GM12878 (cell line): ENCODE measurements at regions not wholly inside any gene's neighbourhood (a gene's known extent, or its start where the extent isn't known, plus 50 kb on each side); places are given as distances from the start of the nearest gene placed in this dataset.

Experiments
- ATAC-seq: fragments of 200-7000 bp; cut with Tn5 transposase; 3 replicates; pipeline ENCODE4 v1.9.1; 2020; ENCODE audit warnings: mild to moderate bottlenecking, moderate library complexity
- BruUV-seq: library from RNA; stranded (reverse); fragments of 400-500 nt; replicated peaks from 2 replicates; lab custom pipeline; 2021; lab: Mats Ljungman, UMichigan
- CTCF ChIA-PET: fragments of 300-600 bp; sonication (Branson Sonifier 250); formaldehyde crosslinking; extraction: SDS; loops from one replicate; lab custom pipeline; 2021; ENCODE audit warnings: inconsistent platforms; lab: Yijun Ruan, JAX
- POLR2A ChIA-PET: fragments of 350-600 bp; formaldehyde crosslinking; extraction: SDS; loops from one replicate; lab custom pipeline; 2021; ENCODE audit warnings: inconsistent platforms; lab: Charles Lee
- RAD21 ChIA-PET: fragments of 300-600 bp; sonication (Branson Sonifier 250); formaldehyde crosslinking; loops from one replicate; lab custom pipeline; 2023; ENCODE audit warnings: antibody characterized with exemption; ENCODE audit not compliant: unreplicated experiment; lab: Charles Lee
- SMC1A ChIA-PET: fragments of 300-600 bp; sonication (Branson Sonifier 250); formaldehyde crosslinking; loops from one replicate; lab custom pipeline; 2023; ENCODE audit not compliant: unreplicated experiment, uncharacterized antibody; lab: Charles Lee
- DNase-seq: peaks from one replicate; pipeline ENCODE4 v3.0.0-alpha.2; 2011; ENCODE audit warnings: low read depth, low spot score
- FAIRE-seq: peaks from 3 replicates; lab custom pipeline; 2011; peaks lifted over from hg19 to GRCh38; lab: Jason Lieb, UNC
- H2AFZ ChIP-seq: 2 replicates; pipeline ENCODE4 v1.6.0; 2011; ENCODE audit warnings: low read depth, low read length, control low read depth; ENCODE audit not compliant: control insufficient read depth
- H3K27ac ChIP-seq: 2 replicates; pipeline ENCODE4 v1.5.1; 2011; ENCODE audit warnings: control low read depth; ENCODE audit not compliant: control insufficient read depth, insufficient read depth
- H3K27me3 ChIP-seq, 2 experiments: replicated peaks in 1 of 2; 2 replicates each; pipeline versions ENCODE4 v1.6.0 to v1.6.1; 2011; ENCODE audit warnings: low read length in 1 of 2; ENCODE audit not compliant: control insufficient read depth in 2 of 2, insufficient read depth in 2 of 2
- H3K36me3 ChIP-seq, 2 experiments: 2 replicates each; pipeline ENCODE4 v1.5.1; 2011; ENCODE audit warnings: low read length in 1 of 2; ENCODE audit not compliant: control insufficient read depth in 2 of 2, insufficient read depth in 2 of 2
- H3K4me1 ChIP-seq: 2 replicates; pipeline ENCODE4 v1.6.1; 2011; ENCODE audit warnings: mild to moderate bottlenecking, low read length, moderate library complexity, mixed read lengths; ENCODE audit not compliant: control insufficient read depth, insufficient read depth
- H3K4me2 ChIP-seq: 2 replicates; pipeline ENCODE4 v1.6.0; 2011; ENCODE audit warnings: control low read depth; ENCODE audit not compliant: control insufficient read depth, insufficient read depth
- H3K4me3 ChIP-seq: fragments of 200-600 bp; sonication (generic); 2 replicates; pipeline ENCODE4 v1.5.1; 2016
- H3K79me2 ChIP-seq: 2 replicates; pipeline ENCODE4 v1.6.0; 2011; ENCODE audit warnings: low read length; ENCODE audit not compliant: control insufficient read depth, insufficient read depth
- H3K9ac ChIP-seq: 2 replicates; pipeline ENCODE4 v1.8.0; 2011; ENCODE audit warnings: low read length, control low read depth, mixed read lengths; ENCODE audit not compliant: control insufficient read depth, insufficient read depth
- H3K9me3 ChIP-seq: replicated peaks from 3 replicates; pipeline ENCODE4 v1.5.1; 2011; ENCODE audit warnings: mild to moderate bottlenecking, low read length; ENCODE audit not compliant: control insufficient read depth, insufficient read depth
- H4K20me1 ChIP-seq: 2 replicates; pipeline ENCODE4 v1.6.0; 2011; ENCODE audit not compliant: control insufficient read depth, insufficient read depth
- BACH1 ChIP-seq: fragments of 450-650 bp; IDR thresholded peaks from 2 replicates; pipeline ENCODE4 v1.6.1; 2017; ENCODE audit warnings: mild to moderate bottlenecking, borderline replicate concordance
- CEBPB ChIP-seq, 2 experiments: fragments of 150-350 bp in 1 of 2; IDR thresholded peaks; 2 replicates each; pipeline ENCODE4 v1.6.1; 2012 to 2014; ENCODE audit warnings: low read depth in 2 of 2, low read length in 2 of 2, borderline replicate concordance in 1 of 2, inconsistent platforms in 1 of 2
- HDAC2 ChIP-seq: fragments of 200-600 bp; sonication (generic); IDR thresholded peaks from 2 replicates; pipeline ENCODE4 v1.6.1; 2017
- IRF4 ChIP-seq: IDR thresholded peaks from 2 replicates; pipeline ENCODE4 v1.6.1; 2011; ENCODE audit warnings: low read depth, low read length
- JUNB ChIP-seq: IDR thresholded peaks from 2 replicates; pipeline ENCODE4 v1.6.1; 2016; ENCODE audit warnings: antibody characterized with exemption, mild to moderate bottlenecking
- MEF2A ChIP-seq: IDR thresholded peaks from 2 replicates; pipeline ENCODE4 v1.6.1; 2011; ENCODE audit warnings: low read depth, mild to moderate bottlenecking, low read length, moderate library complexity; ENCODE audit not compliant: insufficient read depth
- NKRF ChIP-seq: fragments of 450-650 bp; conservative IDR thresholded peaks from 2 replicates; pipeline ENCODE4 v1.6.1; 2017; ENCODE audit warnings: mild to moderate bottlenecking, moderate library complexity
- RELA ChIP-seq: fragments of 450-650 bp; IDR thresholded peaks from 2 replicates; pipeline ENCODE4 v1.8.0; 2014; ENCODE audit warnings: borderline replicate concordance; ENCODE audit not compliant: partially characterized antibody
- SMAD1 ChIP-seq: fragments of 450-650 bp; IDR thresholded peaks from 2 replicates; pipeline ENCODE4 v1.6.1; 2018; ENCODE audit warnings: mild to moderate bottlenecking, low read depth; ENCODE audit not compliant: partially characterized antibody
- STAT3 ChIP-seq: IDR thresholded peaks from 2 replicates; pipeline ENCODE4 v1.6.1; 2011; ENCODE audit warnings: low read depth, low read length, improper control_type of control experiment
- WRNIP1 ChIP-seq: IDR thresholded peaks from 2 replicates; pipeline ENCODE4 v1.6.1; 2011; ENCODE audit warnings: low read depth, low read length, improper control_type of control experiment, borderline replicate concordance
- ZBTB11 ChIP-seq: fragments of 450-650 bp; formaldehyde crosslinking; IDR thresholded peaks from 2 replicates; pipeline ENCODE4 v1.5.0; 2022; ENCODE audit warnings: mild to moderate bottlenecking, missing genetic modification characterization
- ZZZ3 ChIP-seq: IDR thresholded peaks from 2 replicates; pipeline ENCODE4 v1.6.1; 2011; ENCODE audit warnings: low read depth; ENCODE audit not compliant: control insufficient read depth, insufficient read length
- WGBS: methylation state at CpG from one replicate; pipeline ENCODE4 v1.1.6; 2016; ENCODE audit warnings: low lambda C conversion rate; ENCODE audit not compliant: insufficient replicate concordance, insufficient coverage; ENCODE audit errors: missing lambda C conversion rate; 5-methylcytosine and 5-hydroxymethylcytosine counted together
- in situ Hi-C: fragments of 300-500 bp; cut with MboI; formaldehyde crosslinking; loops from 9 replicates; pipeline ENCODE4 v1.14.3; 2018; ENCODE audit warnings: mixed read lengths
- intact Hi-C: fragments of 100-400 bp; cut with micrococcal nuclease; formaldehyde crosslinking; loops from one replicate; pipeline ENCODE4 v1.14.2; 2022; ENCODE audit not compliant: unreplicated experiment

- H3K9me3 ChIP-seq: no peaks in the 10 kb centered on the region; the same call in 1 of the 3 replicates
- FAIRE-seq (no peak), ATAC-seq (no peak), DNase-seq (no peak)
- no peak overlapping the region for H3K4me2 ChIP-seq
- H3K4me3 ChIP-seq: no peak overlapping the region
- ChIA-PET POLR2A (no interaction called here), SMC1A (interaction anchor here (0.5 to 3.8 kb wide), 3 partner anchors 63 to 85 kb away, joined by 3 to 21 read pairs (median 3); no protein-coding TSS in a partner anchor), CTCF (interaction anchor here (1.0 to 2.8 kb wide), 3 partner anchors 81 to 91 kb away, joined by 3 to 11 read pairs (median 3); no protein-coding TSS in a partner anchor), RAD21 (no interaction called here)
- H3K79me2 ChIP-seq: no peaks in the 10 kb centered on the region
- H2AFZ ChIP-seq: no peak overlapping the region
- WGBS: 0% methylated on average over 4 of the region's 4 CpGs
- no peaks in the 10 kb centered on the region for H3K27me3 ChIP-seq
- no peak for TF ChIP-seq IRF4
- no peak for TF ChIP-seq NKRF
- no peak for TF ChIP-seq SMAD1
- no peak for TF ChIP-seq RELA
- TF ChIP-seq STAT3: no peak
- TF ChIP-seq HDAC2: no peak
- TF ChIP-seq CEBPB (IDR thresholded peaks at IDR 0.05; ENCODE audit: borderline replicate concordance in 1 of 2, low read depth in 2 of 2, low read length in 2 of 2): no peak
- TF ChIP-seq JUNB: no peak
- no peak for TF ChIP-seq WRNIP1
- TF ChIP-seq BACH1: no peak
- no peak for TF ChIP-seq ZBTB11 (CRISPR knock-in tag)
- TF ChIP-seq MEF2A: no peak
- no peak for TF ChIP-seq ZZZ3
- H3K27ac ChIP-seq: no peak overlapping the region
- no peaks in the 10 kb centered on the region for H4K20me1 ChIP-seq
- H3K36me3 ChIP-seq: no peaks in the 10 kb centered on the region
- H3K9ac ChIP-seq: no peak overlapping the region
- in situ Hi-C loops: no loop called here
- peaks cover 26% of the 10 kb centered on the region for H3K4me1 ChIP-seq
- BruUV-seq: no TSS peak
- intact Hi-C loops: no loop called here
Observed at GRCh38 chr20:19908576-19908975, 108.6 kb upstream of the NAA20 start.
